RWPE2 (cell line): ENCODE measurements at regions not wholly inside any gene's neighbourhood (a gene's known extent, or its start where the extent isn't known, plus 50 kb on each side); places are given as distances from the start of the nearest gene placed in this dataset.

Source experiments
- ATAC-seq: fragments of 200-7000 bp; cut with Tn5 transposase; 3 replicates; pipeline ENCODE4 v1.9.1; 2021; ENCODE audit warnings: low read depth
- DNase-seq: peaks from one replicate; pipeline ENCODE4 v3.0.0-alpha.2; 2020; ENCODE audit warnings: low spot score
- H3K27ac ChIP-seq: fragments of 450-650 bp; 2 replicates; pipeline ENCODE4 v1.5.1; 2017; ENCODE audit warnings: mild to moderate bottlenecking; ENCODE audit not compliant: poor library complexity, severe bottlenecking
- H3K27me3 ChIP-seq: fragments of 250-450 bp; sonication (Bioruptor Pico); 2 replicates; pipeline ENCODE4 v1.5.1; 2021; ENCODE audit warnings: mild to moderate bottlenecking, moderate library complexity; ENCODE audit not compliant: insufficient read depth, poor library complexity, severe bottlenecking
- H3K36me3 ChIP-seq: fragments of 250-450 bp; sonication (Bioruptor Pico); 2 replicates; pipeline ENCODE4 v1.5.1; 2020; ENCODE audit warnings: low read depth, mild to moderate bottlenecking, moderate library complexity
- H3K4me1 ChIP-seq: fragments of 250-450 bp; sonication (Bioruptor Pico); 2 replicates; pipeline ENCODE4 v1.5.1; 2021; ENCODE audit warnings: mild to moderate bottlenecking, moderate library complexity; ENCODE audit not compliant: insufficient read depth, poor library complexity, severe bottlenecking
- H3K4me3 ChIP-seq: fragments of 250-450 bp; sonication (Bioruptor Pico); 2 replicates; pipeline ENCODE4 v1.5.1; 2021; ENCODE audit warnings: mild to moderate bottlenecking, moderate library complexity; ENCODE audit not compliant: severe bottlenecking
- H3K9me3 ChIP-seq: fragments of 250-450 bp; sonication (Bioruptor Pico); 2 replicates; pipeline ENCODE4 v1.5.1; 2021; ENCODE audit warnings: mild to moderate bottlenecking, moderate library complexity; ENCODE audit not compliant: severe bottlenecking
- TF ChIP-seq, protein P1 (sequence below): fragments of 450-650 bp; IDR thresholded peaks from one replicate; pipeline ENCODE4 v1.5.1; 2017; ENCODE audit warnings: mild to moderate bottlenecking, moderate library complexity; ENCODE audit not compliant: poor library complexity, severe bottlenecking

DNA sequence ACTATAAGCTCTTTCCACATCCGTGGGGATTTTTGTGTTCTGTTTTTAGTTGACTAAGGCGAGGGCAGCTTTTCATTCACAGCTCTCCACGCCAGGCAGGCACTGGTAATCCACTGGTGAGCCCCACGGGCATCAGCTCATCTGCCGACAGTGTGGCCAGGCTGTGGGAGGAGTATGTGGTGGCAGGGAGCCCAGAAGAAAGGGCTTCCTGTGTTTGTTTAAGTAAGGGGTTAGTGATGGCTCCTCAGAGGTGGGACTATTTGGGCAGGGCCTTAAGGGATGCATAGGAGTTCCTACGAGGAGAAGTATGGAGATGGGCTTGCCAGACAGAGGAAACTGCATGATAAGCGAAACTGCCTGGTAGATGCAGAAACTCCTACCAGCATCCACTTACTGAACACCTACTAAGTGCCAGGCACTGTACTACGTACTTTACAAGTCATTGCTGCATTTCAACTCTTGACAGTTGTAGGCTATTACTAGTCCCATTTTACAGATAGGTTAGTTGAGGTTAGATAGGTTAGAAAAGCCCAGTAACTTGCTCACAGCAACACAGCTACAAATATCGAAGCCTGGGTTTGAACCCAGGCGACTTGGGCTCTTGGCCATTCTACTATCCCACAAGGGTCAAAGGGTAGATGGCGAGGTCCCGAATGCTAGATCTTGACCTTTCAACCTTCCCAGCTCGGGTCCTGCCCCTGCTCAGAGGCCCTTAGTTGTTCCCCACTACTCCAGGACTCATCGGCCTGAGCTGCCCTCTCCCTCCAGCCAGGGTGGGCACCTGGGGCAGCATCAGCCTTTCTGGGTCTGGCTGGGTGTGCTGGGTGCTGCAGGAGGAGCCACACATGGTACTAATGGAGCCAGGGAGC lies 55.1 kb downstream of the CEBPB start:
- DNase-seq (peak; percentile 83), ATAC-seq (peak; percentile 12; the same call in 2 of the 3 replicates)
- Histone ChIP-seq H3K27me3 (no peaks in the 10 kb centered on the region), H3K9me3 (no peaks in the 10 kb centered on the region), H3K36me3 (no peaks in the 10 kb centered on the region), H3K4me3 (no peak overlapping the region), H3K4me1 (peaks cover 13% of the 10 kb centered on the region), H3K27ac (no peak overlapping the region)
- TF ChIP-seq, protein P1, sequence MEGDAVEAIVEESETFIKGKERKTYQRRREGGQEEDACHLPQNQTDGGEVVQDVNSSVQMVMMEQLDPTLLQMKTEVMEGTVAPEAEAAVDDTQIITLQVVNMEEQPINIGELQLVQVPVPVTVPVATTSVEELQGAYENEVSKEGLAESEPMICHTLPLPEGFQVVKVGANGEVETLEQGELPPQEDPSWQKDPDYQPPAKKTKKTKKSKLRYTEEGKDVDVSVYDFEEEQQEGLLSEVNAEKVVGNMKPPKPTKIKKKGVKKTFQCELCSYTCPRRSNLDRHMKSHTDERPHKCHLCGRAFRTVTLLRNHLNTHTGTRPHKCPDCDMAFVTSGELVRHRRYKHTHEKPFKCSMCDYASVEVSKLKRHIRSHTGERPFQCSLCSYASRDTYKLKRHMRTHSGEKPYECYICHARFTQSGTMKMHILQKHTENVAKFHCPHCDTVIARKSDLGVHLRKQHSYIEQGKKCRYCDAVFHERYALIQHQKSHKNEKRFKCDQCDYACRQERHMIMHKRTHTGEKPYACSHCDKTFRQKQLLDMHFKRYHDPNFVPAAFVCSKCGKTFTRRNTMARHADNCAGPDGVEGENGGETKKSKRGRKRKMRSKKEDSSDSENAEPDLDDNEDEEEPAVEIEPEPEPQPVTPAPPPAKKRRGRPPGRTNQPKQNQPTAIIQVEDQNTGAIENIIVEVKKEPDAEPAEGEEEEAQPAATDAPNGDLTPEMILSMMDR, result no peak

DNA sequence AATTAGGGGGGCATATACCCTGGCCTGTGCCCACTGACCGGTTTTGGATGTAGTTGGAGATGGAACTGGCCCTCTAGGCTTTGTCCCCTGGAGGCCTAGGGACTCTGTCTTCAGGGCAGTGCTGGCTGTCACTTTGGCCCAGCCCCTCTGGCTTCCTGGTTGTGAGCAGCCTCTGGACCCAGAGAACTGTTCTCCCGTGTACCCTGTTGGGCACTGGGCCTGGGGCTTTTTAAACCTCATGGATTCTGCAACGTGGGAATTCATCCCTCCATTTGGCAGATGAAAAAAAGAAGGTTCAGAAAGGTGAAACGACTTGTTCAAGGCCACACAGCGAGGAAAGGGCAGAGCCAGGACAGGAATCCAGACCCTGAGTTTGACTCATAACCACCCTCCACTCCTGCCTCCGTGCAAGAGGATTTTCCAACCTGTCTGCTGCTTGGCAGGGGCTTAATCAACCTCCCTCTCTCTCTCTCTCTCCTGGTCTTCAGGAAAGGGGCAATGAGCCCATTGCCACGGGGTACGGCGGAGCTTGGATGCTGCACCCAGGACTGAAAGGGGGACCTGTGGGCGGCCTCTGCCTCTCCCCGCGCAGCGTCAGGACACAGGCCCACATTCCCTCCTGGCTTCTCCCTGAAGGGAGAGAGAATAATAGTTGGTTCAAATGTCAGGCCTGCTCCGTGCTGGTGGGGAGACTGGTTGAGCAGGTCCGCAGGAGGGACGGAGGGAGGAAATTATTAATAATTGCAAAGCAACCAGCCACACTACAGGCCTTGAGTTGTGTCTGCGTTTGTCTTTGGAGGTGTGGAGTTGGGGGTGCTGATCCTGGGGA lies 56.0 kb downstream of the CEBPB start:
- ATAC-seq (no peak), DNase-seq (no peak)
- no peaks in the 10 kb centered on the region for H3K27me3 ChIP-seq
- H3K4me3 ChIP-seq, result no peak overlapping the region
- H3K9me3 ChIP-seq, result no peaks in the 10 kb centered on the region
- no peak overlapping the region for H3K27ac ChIP-seq
- peaks cover 13% of the 10 kb centered on the region for H3K4me1 ChIP-seq
- TF ChIP-seq, protein P1, result no peak
- H3K36me3 ChIP-seq, result no peaks in the 10 kb centered on the region

DNA sequence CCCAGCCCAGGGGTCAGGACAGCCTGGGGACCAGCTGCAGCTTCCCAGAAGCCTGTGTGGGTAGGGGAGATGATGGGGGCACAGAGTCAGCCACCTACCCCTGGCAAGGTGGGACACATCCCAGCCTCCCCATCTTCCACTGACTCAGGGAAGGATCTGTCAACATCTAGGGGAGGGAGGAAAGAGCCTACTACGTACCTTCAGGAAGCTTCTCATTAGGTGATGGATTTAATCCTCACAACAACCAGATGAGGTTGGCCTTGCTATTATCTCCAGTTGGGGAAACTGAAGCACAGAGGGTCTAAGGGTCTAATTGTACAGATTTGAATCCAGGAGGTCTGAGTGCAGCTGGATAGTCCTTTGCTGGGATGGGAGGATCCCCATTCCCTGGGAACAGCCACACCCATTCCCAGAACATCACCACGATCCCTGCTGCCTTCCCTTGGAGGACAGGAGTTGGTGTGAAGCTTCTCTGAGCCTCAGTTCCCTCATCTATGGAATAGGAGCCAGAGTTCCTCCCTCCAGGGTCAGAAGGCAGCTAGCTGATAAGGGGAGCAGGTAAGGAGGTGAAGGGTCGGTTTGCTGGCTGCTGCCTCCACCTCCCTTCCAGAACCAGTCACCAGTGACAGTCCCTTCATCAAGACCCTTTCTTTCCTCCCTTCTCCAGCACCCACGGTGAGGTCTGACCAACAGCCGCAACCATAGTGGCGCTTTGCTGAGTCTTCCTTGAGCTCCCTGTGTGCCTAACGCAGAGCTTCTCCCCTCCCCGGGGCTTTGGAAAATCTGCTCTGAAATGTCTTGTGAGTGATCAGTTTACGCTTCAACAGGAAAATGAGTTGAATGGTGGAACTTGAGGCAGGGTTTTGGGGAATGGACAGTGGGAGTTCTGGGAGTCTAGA lies 56.8 kb downstream of the CEBPB start:
- Histone ChIP-seq H3K4me3 (no peak overlapping the region), H3K4me1 (peaks cover 17% of the 10 kb centered on the region), H3K27ac (no peak overlapping the region), H3K9me3 (no peaks in the 10 kb centered on the region), H3K36me3 (no peaks in the 10 kb centered on the region), H3K27me3 (no peaks in the 10 kb centered on the region)
- DNase-seq, result no peak
- no peak for ATAC-seq
- TF ChIP-seq, protein P1, result no peak

DNA sequence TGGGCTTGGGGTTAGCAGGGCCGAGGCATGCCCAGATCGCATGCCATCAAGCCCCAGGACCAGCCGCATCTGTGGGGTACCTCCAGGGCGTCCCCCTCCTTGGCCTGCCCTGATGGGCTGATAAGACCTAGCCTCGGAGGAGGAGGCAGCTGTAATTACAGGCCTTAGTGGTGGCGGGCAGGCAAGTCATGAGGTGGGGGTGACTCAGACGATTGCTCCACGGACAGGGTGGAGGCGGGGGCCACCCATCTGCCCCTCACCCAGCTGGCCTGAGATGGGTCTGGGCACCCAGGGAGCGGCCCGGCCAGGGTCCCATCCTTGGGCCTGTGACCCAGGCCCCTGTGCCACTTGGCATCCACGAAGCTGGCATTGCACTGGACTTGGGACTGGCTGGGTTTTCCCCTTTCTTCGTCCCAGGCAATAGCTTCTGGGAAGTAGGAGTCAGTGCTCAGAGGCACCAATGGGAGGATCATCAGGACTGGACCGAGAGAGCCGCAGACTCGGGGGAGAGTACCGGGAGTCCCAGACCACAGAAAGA lies 57.5 kb downstream of the CEBPB start:
- TF ChIP-seq, protein P1, result no peak
- no peaks in the 10 kb centered on the region for H3K27me3 ChIP-seq
- H3K9me3 ChIP-seq, result no peaks in the 10 kb centered on the region
- peaks cover 13% of the 10 kb centered on the region for H3K4me1 ChIP-seq
- no peak overlapping the region for H3K27ac ChIP-seq
- DNase-seq, result no peak
- ATAC-seq, result 0 out of 3 replicates have a peak, but pooled peaks have one; percentile 15
- no peaks in the 10 kb centered on the region for H3K36me3 ChIP-seq
- H3K4me3 ChIP-seq, result no peak overlapping the region
